WTC11 (cell line): ENCODE measurements at regions not wholly inside any gene's neighbourhood (a gene's known extent, or its start where the extent isn't known, plus 50 kb on each side); places are given as distances from the start of the nearest gene placed in this dataset.
A peak's percentile ranks its signal among the peaks of the same experiment; 100 is the strongest.

ENCODE experiments used
- ATAC-seq: fragments of 200-7000 bp; cut with Tn5 transposase; 2 replicates; pipeline ENCODE4 v1.10.0; 2021; ENCODE audit warnings: mild to moderate bottlenecking, moderate library complexity
- CTCF ChIA-PET: fragments of 300-600 bp; sonication (Branson Sonifier 250); formaldehyde crosslinking; loops from one replicate; lab custom pipeline; 2021; ENCODE audit warnings: antibody characterized with exemption; lab: Charles Lee
- POLR2A ChIA-PET: fragments of 350-600 bp; sonication (Branson Sonifier 250); formaldehyde crosslinking; loops from one replicate; lab custom pipeline; 2021; ENCODE audit warnings: antibody characterized with exemption; lab: Charles Lee
- DNase-seq: peaks from one replicate; pipeline ENCODE4 v3.0.0; 2021; ENCODE audit warnings: low spot score
- H3K27ac Mint-ChIP-seq: 2 replicates; pipeline ENCODE4 v1.8.0; 2021; ENCODE audit warnings: mixed read lengths
- H3K27me3 Mint-ChIP-seq: 2 replicates; pipeline ENCODE4 v1.8.0; 2021; ENCODE audit warnings: low read depth, mild to moderate bottlenecking, moderate library complexity, mixed read lengths
- H3K36me3 Mint-ChIP-seq: 2 replicates; pipeline ENCODE4 v1.8.0; 2021; ENCODE audit warnings: mixed read lengths
- H3K4me1 Mint-ChIP-seq: 2 replicates; pipeline ENCODE4 v1.8.0; 2022; ENCODE audit warnings: mixed read lengths
- H3K4me3 Mint-ChIP-seq: 2 replicates; pipeline ENCODE4 v1.8.0; 2021; ENCODE audit warnings: mild to moderate bottlenecking, moderate library complexity, mixed read lengths
- H3K9me3 Mint-ChIP-seq: 2 replicates; pipeline ENCODE4 v1.8.0; 2021; ENCODE audit warnings: mixed read lengths
- ATF1 ChIP-seq: sonication (generic); formaldehyde crosslinking; IDR thresholded peaks from 2 replicates; pipeline ENCODE4 v1.8.1; 2023; ENCODE audit warnings: mild to moderate bottlenecking, moderate library complexity, missing genetic modification reagents
- CREB1 ChIP-seq: sonication (generic); formaldehyde crosslinking; IDR thresholded peaks from 2 replicates; pipeline ENCODE4 v1.8.0; 2023; ENCODE audit warnings: mild to moderate bottlenecking, missing genetic modification reagents
- CREM ChIP-seq: sonication (generic); formaldehyde crosslinking; IDR thresholded peaks from 2 replicates; pipeline ENCODE4 v1.8.1; 2022; ENCODE audit warnings: mild to moderate bottlenecking, missing genetic modification reagents, moderate library complexity
- ESRRA ChIP-seq: sonication (generic); formaldehyde crosslinking; IDR thresholded peaks from 2 replicates; pipeline ENCODE4 v1.8.1; 2022; ENCODE audit warnings: mild to moderate bottlenecking, missing genetic modification reagents, borderline replicate concordance
- MXD4 ChIP-seq: fragments of 250-450 bp; sonication (Bioruptor Pico); IDR thresholded peaks from 2 replicates; pipeline ENCODE4 v1.8.0; 2021; ENCODE audit warnings: mild to moderate bottlenecking, moderate library complexity, borderline replicate concordance
- MYBL2 ChIP-seq: sonication (generic); formaldehyde crosslinking; IDR thresholded peaks from 2 replicates; pipeline ENCODE4 v1.8.1; 2023; ENCODE audit warnings: mild to moderate bottlenecking, moderate library complexity, missing genetic modification reagents
- OVOL2 ChIP-seq: fragments of 250-450 bp; sonication (Bioruptor Pico); IDR thresholded peaks from 2 replicates; pipeline ENCODE4 v1.9.0; 2021; ENCODE audit warnings: mild to moderate bottlenecking, borderline replicate concordance
- SMAD4 ChIP-seq: sonication (generic); formaldehyde crosslinking; IDR thresholded peaks from 2 replicates; pipeline ENCODE4 v1.8.0; 2022; ENCODE audit warnings: mild to moderate bottlenecking, missing genetic modification reagents
- TCF7 ChIP-seq: sonication (generic); formaldehyde crosslinking; IDR thresholded peaks from 2 replicates; pipeline ENCODE4 v1.8.0; 2022; ENCODE audit warnings: mild to moderate bottlenecking, low read depth, missing genetic modification reagents, moderate library complexity
- TEAD4 ChIP-seq: sonication (generic); formaldehyde crosslinking; IDR thresholded peaks from 2 replicates; pipeline ENCODE4 v1.8.0; 2022; ENCODE audit warnings: mild to moderate bottlenecking, missing genetic modification reagents
- ZNF121 ChIP-seq: sonication (generic); formaldehyde crosslinking; IDR thresholded peaks from 2 replicates; pipeline ENCODE4 v1.8.0; 2023; ENCODE audit warnings: missing genetic modification reagents
- ZNF263 ChIP-seq: sonication (generic); formaldehyde crosslinking; IDR thresholded peaks from 2 replicates; pipeline ENCODE4 v1.8.1; 2022; ENCODE audit warnings: low read depth, mild to moderate bottlenecking, moderate library complexity, missing genetic modification reagents
- ZNF423 ChIP-seq: fragments of 250-450 bp; sonication (Bioruptor Pico); IDR thresholded peaks from 2 replicates; pipeline ENCODE4 v2.1.2; 2022; ENCODE audit warnings: mild to moderate bottlenecking, moderate library complexity
- ZNF671 ChIP-seq: fragments of 250-450 bp; sonication (Bioruptor Pico); IDR thresholded peaks from 2 replicates; pipeline ENCODE4 v1.8.0; 2021; ENCODE audit warnings: mild to moderate bottlenecking
- TF ChIP-seq, protein P1 (sequence below): sonication (generic); formaldehyde crosslinking; IDR thresholded peaks from 2 replicates; pipeline ENCODE4 v1.8.0; 2023; ENCODE audit warnings: missing genetic modification reagents
- TF ChIP-seq, protein P2 (sequence below): sonication (generic); formaldehyde crosslinking; IDR thresholded peaks from 2 replicates; pipeline ENCODE4 v1.8.1; 2023; ENCODE audit warnings: mild to moderate bottlenecking, missing genetic modification reagents
- TF ChIP-seq, protein P3 (sequence below): fragments of 200-600 bp; IDR thresholded peaks from 2 replicates; pipeline ENCODE4 v1.8.0; 2022; ENCODE audit warnings: antibody characterized with exemption
- TF ChIP-seq, protein P4 (sequence below): sonication (generic); formaldehyde crosslinking; IDR thresholded peaks from 2 replicates; pipeline ENCODE4 v1.8.0; 2022; ENCODE audit warnings: mild to moderate bottlenecking, missing genetic modification reagents
- TF ChIP-seq, protein P5 (sequence below): sonication (generic); formaldehyde crosslinking; IDR thresholded peaks from 2 replicates; pipeline ENCODE4 v1.8.0; 2022; ENCODE audit warnings: mild to moderate bottlenecking, missing genetic modification reagents
- TF ChIP-seq, protein P6 (sequence below): sonication (generic); formaldehyde crosslinking; IDR thresholded peaks from 2 replicates; pipeline ENCODE4 v1.8.1; 2023; ENCODE audit warnings: mild to moderate bottlenecking, missing genetic modification reagents, moderate library complexity
- TF ChIP-seq, protein P7 (sequence below): sonication (generic); formaldehyde crosslinking; IDR thresholded peaks from 2 replicates; pipeline ENCODE4 v1.8.0; 2022; ENCODE audit warnings: missing genetic modification reagents
- TF ChIP-seq, protein P8 (sequence below): sonication (generic); formaldehyde crosslinking; IDR thresholded peaks from 2 replicates; pipeline ENCODE4 v1.8.1; 2023; ENCODE audit warnings: mild to moderate bottlenecking, missing genetic modification reagents, borderline replicate concordance

DNA sequence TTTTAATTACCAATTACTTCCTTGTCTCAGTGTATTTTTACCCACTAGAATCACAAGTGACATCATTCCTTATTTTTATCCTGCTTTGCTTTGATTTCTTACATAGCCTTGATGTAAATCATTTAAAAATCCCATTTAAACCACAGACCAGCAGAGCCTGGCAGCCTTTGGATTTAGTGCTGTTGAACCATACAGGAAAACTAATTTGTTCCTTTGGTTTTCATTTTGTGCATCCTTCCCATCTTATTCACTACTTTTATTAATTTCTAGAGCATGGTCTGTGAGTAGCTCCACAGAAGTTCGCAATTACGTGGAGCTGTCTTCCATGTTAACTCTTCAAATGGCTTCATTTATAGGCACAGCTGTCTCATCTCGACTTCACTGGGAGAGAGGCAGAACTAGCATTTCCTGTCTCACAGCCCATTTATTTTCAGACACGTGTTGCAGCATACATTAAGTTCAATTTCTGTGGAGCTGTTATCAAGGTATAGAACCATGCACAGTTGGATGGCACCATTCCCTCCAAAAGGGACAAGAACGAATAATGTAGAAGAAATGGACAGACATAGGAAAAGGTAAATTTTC lies 235.3 kb downstream of the MRPL39 start:
- peaks cover 50% of the 10 kb centered on the region for H3K4me1 Mint-ChIP-seq
- ATAC-seq (no peak), DNase-seq (no peak)
- TF ChIP-seq, protein P1, sequence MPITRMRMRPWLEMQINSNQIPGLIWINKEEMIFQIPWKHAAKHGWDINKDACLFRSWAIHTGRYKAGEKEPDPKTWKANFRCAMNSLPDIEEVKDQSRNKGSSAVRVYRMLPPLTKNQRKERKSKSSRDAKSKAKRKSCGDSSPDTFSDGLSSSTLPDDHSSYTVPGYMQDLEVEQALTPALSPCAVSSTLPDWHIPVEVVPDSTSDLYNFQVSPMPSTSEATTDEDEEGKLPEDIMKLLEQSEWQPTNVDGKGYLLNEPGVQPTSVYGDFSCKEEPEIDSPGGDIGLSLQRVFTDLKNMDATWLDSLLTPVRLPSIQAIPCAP: no peak
- no peak for TF ChIP-seq ZNF423
- TF ChIP-seq ESRRA (CRISPR knock-in tag): no peak
- TF ChIP-seq MYBL2 (CRISPR knock-in tag): no peak
- no peak for TF ChIP-seq ZNF671 (CRISPR knock-in tag)
- no peak for TF ChIP-seq OVOL2 (CRISPR knock-in tag)
- no peak for TF ChIP-seq SMAD4 (CRISPR knock-in tag)
- TF ChIP-seq ATF1 (CRISPR knock-in tag): no peak
- TF ChIP-seq, protein P2, sequence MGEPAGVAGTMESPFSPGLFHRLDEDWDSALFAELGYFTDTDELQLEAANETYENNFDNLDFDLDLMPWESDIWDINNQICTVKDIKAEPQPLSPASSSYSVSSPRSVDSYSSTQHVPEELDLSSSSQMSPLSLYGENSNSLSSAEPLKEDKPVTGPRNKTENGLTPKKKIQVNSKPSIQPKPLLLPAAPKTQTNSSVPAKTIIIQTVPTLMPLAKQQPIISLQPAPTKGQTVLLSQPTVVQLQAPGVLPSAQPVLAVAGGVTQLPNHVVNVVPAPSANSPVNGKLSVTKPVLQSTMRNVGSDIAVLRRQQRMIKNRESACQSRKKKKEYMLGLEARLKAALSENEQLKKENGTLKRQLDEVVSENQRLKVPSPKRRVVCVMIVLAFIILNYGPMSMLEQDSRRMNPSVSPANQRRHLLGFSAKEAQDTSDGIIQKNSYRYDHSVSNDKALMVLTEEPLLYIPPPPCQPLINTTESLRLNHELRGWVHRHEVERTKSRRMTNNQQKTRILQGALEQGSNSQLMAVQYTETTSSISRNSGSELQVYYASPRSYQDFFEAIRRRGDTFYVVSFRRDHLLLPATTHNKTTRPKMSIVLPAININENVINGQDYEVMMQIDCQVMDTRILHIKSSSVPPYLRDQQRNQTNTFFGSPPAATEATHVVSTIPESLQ (CRISPR knock-in tag): no peak
- TF ChIP-seq, protein P3, sequence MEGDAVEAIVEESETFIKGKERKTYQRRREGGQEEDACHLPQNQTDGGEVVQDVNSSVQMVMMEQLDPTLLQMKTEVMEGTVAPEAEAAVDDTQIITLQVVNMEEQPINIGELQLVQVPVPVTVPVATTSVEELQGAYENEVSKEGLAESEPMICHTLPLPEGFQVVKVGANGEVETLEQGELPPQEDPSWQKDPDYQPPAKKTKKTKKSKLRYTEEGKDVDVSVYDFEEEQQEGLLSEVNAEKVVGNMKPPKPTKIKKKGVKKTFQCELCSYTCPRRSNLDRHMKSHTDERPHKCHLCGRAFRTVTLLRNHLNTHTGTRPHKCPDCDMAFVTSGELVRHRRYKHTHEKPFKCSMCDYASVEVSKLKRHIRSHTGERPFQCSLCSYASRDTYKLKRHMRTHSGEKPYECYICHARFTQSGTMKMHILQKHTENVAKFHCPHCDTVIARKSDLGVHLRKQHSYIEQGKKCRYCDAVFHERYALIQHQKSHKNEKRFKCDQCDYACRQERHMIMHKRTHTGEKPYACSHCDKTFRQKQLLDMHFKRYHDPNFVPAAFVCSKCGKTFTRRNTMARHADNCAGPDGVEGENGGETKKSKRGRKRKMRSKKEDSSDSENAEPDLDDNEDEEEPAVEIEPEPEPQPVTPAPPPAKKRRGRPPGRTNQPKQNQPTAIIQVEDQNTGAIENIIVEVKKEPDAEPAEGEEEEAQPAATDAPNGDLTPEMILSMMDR: no peak
- no peak for TF ChIP-seq CREB1 (CRISPR knock-in tag)
- POLR2A ChIA-PET: no interaction called here
- no peaks in the 10 kb centered on the region for H3K9me3 Mint-ChIP-seq
- CTCF ChIA-PET: interaction anchor here (1.1 to 1.4 kb wide), 2 partner anchors 14 to 21 kb away, joined by 3 to 5 read pairs; no protein-coding TSS in a partner anchor
- no peak overlapping the region for H3K4me3 Mint-ChIP-seq
- no peaks in the 10 kb centered on the region for H3K27me3 Mint-ChIP-seq
- H3K36me3 Mint-ChIP-seq: no peaks in the 10 kb centered on the region
- peak overlapping the region; percentile 44; the same call in 1 of the 2 replicates for H3K27ac Mint-ChIP-seq

DNA sequence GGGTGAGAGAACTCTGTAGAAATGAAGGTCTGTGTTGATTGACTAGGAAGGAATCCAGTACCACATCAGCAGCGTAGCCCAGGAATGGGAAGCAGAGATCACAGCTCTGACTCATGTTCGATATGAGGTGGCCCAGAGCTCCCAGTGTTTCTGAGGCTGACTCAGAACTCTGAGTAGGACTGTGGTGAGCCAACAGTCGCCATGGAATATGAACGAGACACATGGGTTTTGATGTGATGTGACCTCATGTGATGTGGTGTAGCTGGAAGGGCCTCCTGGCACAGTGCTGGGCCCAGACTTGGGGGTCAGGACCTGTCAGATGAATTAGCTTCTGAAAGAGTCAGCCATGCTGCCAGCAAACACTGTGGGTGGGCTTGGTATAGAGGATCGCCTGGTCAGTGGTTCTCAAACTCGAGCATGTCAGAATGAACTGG lies 237.0 kb downstream of the MRPL39 start:
- CTCF ChIA-PET: interaction anchor here (0.8 kb wide), 1 partner anchor 16 kb away, joined by 3 read pairs; no protein-coding TSS in a partner anchor
- Mint-ChIP-seq H3K36me3 (no peaks in the 10 kb centered on the region), H3K27ac (no peak overlapping the region), H3K4me1 (peaks cover 45% of the 10 kb centered on the region), H3K27me3 (no peaks in the 10 kb centered on the region), H3K4me3 (no peak overlapping the region), H3K9me3 (no peaks in the 10 kb centered on the region)
- ATAC-seq (no peak), DNase-seq (no peak)
- POLR2A ChIA-PET: no interaction called here
- TF ChIP-seq, protein P4, sequence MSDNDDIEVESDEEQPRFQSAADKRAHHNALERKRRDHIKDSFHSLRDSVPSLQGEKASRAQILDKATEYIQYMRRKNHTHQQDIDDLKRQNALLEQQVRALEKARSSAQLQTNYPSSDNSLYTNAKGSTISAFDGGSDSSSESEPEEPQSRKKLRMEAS (CRISPR knock-in tag): no peak
- TF ChIP-seq, protein P5, sequence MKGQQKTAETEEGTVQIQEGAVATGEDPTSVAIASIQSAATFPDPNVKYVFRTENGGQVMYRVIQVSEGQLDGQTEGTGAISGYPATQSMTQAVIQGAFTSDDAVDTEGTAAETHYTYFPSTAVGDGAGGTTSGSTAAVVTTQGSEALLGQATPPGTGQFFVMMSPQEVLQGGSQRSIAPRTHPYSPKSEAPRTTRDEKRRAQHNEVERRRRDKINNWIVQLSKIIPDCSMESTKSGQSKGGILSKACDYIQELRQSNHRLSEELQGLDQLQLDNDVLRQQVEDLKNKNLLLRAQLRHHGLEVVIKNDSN (CRISPR knock-in tag): no peak
- no peak for TF ChIP-seq ZNF263 (CRISPR knock-in tag)
- TF ChIP-seq CREM: no peak
- TF ChIP-seq TCF7 (CRISPR knock-in tag): no peak
- no peak for TF ChIP-seq ZNF121 (CRISPR knock-in tag)
- no peak for TF ChIP-seq ATF1 (CRISPR knock-in tag)
- TF ChIP-seq, protein P6, sequence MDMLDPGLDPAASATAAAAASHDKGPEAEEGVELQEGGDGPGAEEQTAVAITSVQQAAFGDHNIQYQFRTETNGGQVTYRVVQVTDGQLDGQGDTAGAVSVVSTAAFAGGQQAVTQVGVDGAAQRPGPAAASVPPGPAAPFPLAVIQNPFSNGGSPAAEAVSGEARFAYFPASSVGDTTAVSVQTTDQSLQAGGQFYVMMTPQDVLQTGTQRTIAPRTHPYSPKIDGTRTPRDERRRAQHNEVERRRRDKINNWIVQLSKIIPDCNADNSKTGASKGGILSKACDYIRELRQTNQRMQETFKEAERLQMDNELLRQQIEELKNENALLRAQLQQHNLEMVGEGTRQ (CRISPR knock-in tag): no peak
- TF ChIP-seq MXD4 (CRISPR knock-in tag): no peak
- no peak for TF ChIP-seq SMAD4 (CRISPR knock-in tag)
- TF ChIP-seq TEAD4 (CRISPR knock-in tag): no peak
- TF ChIP-seq, protein P7, sequence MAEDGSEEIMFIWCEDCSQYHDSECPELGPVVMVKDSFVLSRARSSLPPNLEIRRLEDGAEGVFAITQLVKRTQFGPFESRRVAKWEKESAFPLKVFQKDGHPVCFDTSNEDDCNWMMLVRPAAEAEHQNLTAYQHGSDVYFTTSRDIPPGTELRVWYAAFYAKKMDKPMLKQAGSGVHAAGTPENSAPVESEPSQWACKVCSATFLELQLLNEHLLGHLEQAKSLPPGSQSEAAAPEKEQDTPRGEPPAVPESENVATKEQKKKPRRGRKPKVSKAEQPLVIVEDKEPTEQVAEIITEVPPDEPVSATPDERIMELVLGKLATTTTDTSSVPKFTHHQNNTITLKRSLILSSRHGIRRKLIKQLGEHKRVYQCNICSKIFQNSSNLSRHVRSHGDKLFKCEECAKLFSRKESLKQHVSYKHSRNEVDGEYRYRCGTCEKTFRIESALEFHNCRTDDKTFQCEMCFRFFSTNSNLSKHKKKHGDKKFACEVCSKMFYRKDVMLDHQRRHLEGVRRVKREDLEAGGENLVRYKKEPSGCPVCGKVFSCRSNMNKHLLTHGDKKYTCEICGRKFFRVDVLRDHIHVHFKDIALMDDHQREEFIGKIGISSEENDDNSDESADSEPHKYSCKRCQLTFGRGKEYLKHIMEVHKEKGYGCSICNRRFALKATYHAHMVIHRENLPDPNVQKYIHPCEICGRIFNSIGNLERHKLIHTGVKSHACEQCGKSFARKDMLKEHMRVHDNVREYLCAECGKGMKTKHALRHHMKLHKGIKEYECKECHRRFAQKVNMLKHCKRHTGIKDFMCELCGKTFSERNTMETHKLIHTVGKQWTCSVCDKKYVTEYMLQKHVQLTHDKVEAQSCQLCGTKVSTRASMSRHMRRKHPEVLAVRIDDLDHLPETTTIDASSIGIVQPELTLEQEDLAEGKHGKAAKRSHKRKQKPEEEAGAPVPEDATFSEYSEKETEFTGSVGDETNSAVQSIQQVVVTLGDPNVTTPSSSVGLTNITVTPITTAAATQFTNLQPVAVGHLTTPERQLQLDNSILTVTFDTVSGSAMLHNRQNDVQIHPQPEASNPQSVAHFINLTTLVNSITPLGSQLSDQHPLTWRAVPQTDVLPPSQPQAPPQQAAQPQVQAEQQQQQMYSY (CRISPR knock-in tag): no peak
- TF ChIP-seq, protein P8, sequence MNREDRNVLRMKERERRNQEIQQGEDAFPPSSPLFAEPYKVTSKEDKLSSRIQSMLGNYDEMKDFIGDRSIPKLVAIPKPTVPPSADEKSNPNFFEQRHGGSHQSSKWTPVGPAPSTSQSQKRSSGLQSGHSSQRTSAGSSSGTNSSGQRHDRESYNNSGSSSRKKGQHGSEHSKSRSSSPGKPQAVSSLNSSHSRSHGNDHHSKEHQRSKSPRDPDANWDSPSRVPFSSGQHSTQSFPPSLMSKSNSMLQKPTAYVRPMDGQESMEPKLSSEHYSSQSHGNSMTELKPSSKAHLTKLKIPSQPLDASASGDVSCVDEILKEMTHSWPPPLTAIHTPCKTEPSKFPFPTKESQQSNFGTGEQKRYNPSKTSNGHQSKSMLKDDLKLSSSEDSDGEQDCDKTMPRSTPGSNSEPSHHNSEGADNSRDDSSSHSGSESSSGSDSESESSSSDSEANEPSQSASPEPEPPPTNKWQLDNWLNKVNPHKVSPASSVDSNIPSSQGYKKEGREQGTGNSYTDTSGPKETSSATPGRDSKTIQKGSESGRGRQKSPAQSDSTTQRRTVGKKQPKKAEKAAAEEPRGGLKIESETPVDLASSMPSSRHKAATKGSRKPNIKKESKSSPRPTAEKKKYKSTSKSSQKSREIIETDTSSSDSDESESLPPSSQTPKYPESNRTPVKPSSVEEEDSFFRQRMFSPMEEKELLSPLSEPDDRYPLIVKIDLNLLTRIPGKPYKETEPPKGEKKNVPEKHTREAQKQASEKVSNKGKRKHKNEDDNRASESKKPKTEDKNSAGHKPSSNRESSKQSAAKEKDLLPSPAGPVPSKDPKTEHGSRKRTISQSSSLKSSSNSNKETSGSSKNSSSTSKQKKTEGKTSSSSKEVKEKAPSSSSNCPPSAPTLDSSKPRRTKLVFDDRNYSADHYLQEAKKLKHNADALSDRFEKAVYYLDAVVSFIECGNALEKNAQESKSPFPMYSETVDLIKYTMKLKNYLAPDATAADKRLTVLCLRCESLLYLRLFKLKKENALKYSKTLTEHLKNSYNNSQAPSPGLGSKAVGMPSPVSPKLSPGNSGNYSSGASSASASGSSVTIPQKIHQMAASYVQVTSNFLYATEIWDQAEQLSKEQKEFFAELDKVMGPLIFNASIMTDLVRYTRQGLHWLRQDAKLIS (CRISPR knock-in tag): no peak
